ENCODE measurements at regions not wholly inside any gene's neighbourhood (a gene's known extent, or its start where the extent isn't known, plus 50 kb on each side); places are given as distances from the start of the nearest gene placed in this dataset.

DNA sequence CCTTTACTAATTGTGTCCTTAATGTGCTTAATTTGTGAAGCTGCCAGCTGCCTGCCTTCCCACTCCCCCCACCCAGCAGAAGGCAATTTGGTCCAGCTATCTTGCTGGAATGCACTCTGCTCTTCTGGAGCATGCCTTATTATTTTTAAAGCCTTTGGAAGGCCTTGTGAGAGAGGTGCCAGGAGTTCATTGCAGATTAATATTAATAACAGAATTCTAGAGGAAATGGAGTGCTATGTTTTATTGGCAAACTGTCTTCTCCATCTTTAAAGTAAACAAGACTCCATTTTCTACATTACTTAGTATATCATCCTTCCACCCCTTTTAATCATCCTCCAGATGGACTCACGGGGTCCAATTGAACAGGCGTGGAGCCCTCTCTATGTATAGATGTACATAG is 50.8 kb upstream of the ZNF32 start:
- TF ChIP-seq, protein P1, sequence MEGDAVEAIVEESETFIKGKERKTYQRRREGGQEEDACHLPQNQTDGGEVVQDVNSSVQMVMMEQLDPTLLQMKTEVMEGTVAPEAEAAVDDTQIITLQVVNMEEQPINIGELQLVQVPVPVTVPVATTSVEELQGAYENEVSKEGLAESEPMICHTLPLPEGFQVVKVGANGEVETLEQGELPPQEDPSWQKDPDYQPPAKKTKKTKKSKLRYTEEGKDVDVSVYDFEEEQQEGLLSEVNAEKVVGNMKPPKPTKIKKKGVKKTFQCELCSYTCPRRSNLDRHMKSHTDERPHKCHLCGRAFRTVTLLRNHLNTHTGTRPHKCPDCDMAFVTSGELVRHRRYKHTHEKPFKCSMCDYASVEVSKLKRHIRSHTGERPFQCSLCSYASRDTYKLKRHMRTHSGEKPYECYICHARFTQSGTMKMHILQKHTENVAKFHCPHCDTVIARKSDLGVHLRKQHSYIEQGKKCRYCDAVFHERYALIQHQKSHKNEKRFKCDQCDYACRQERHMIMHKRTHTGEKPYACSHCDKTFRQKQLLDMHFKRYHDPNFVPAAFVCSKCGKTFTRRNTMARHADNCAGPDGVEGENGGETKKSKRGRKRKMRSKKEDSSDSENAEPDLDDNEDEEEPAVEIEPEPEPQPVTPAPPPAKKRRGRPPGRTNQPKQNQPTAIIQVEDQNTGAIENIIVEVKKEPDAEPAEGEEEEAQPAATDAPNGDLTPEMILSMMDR (conservative IDR thresholded peaks at IDR 0.05; ENCODE audit: low read length), result no peak
- no peak for TF ChIP-seq EZH2phosphoT487 (IDR thresholded peaks at IDR 0.05; ENCODE audit: borderline replicate concordance)
